ENCODE measurements at regions not wholly inside any gene's neighbourhood (a gene's known extent, or its start where the extent isn't known, plus 50 kb on each side); places are given as distances from the start of the nearest gene placed in this dataset.

- TF ChIP-seq POLR2AphosphoS5 (IDR thresholded peaks at IDR 0.05; ENCODE audit: insufficient read depth, low read depth, low read length) (no peak), POLR2A (IDR thresholded peaks at IDR 0.05; ENCODE audit: low read depth, low read length) (no peak), EZH2 (IDR thresholded peaks at IDR 0.05; ENCODE audit: borderline replicate concordance, low read depth, low read length, severe bottlenecking) (no peak), FOS (IDR thresholded peaks at IDR 0.05; ENCODE audit: borderline replicate concordance, insufficient read depth, low read length) (no peak), MYC (IDR thresholded peaks at IDR 0.05; ENCODE audit: low read depth, low read length) (no peak)
- TF ChIP-seq, protein P1, sequence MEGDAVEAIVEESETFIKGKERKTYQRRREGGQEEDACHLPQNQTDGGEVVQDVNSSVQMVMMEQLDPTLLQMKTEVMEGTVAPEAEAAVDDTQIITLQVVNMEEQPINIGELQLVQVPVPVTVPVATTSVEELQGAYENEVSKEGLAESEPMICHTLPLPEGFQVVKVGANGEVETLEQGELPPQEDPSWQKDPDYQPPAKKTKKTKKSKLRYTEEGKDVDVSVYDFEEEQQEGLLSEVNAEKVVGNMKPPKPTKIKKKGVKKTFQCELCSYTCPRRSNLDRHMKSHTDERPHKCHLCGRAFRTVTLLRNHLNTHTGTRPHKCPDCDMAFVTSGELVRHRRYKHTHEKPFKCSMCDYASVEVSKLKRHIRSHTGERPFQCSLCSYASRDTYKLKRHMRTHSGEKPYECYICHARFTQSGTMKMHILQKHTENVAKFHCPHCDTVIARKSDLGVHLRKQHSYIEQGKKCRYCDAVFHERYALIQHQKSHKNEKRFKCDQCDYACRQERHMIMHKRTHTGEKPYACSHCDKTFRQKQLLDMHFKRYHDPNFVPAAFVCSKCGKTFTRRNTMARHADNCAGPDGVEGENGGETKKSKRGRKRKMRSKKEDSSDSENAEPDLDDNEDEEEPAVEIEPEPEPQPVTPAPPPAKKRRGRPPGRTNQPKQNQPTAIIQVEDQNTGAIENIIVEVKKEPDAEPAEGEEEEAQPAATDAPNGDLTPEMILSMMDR (IDR thresholded peaks at IDR 0.05; ENCODE audit: extremely low read depth in 1 of 2, insufficient read depth in 1 of 2, low read depth in 1 of 2, low read length in 2 of 2), result no peak
- TF ChIP-seq, protein P2, sequence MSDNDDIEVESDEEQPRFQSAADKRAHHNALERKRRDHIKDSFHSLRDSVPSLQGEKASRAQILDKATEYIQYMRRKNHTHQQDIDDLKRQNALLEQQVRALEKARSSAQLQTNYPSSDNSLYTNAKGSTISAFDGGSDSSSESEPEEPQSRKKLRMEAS (IDR thresholded peaks at IDR 0.05; ENCODE audit: insufficient read depth, insufficient read length), result no peak
Measured at GRCh38 chr11:41861838-41862237, 402.4 kb upstream of the LRRC4C start.

Data from endothelial cell of umbilical vein (primary cell).